ENCODE measurements at regions not wholly inside any gene's neighbourhood (a gene's known extent, or its start where the extent isn't known, plus 50 kb on each side); places are given as distances from the start of the nearest gene placed in this dataset.

DNA sequence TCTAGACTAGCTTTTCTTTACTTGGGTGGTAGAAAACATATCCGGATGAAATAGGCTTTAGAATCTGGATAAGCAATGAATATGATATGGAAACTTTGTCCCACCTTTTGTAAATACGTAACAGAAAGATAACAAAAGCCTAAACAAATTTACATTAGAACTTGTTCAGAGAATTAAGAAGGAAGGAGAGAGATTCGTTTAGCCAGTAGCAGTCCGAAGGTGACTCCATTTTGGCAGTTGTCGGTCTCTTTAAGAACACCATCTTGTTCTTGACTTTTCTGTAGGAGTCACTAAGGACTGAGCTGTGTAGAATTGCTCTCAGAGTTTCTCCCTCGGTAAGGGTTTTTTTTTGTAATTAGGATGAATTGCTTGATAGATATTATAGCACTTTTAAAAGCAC is 475.1 kb downstream of the PCNX1 start:
- Mint-ChIP-seq H3K27ac (no peak overlapping the region), H3K4me1 (ENCODE audit: low read depth) (peaks cover 29% of the 10 kb centered on the region), H3K36me3 (ENCODE audit: low read depth) (peaks cover 18% of the 10 kb centered on the region), H3K4me3 (no peak overlapping the region), H3K27me3 (ENCODE audit: low read depth) (no peaks in the 10 kb centered on the region), H3K9me3 (peaks cover 10% of the 10 kb centered on the region)
- CTCF ChIA-PET: no interaction called here
- intact Hi-C loops (cut with micrococcal nuclease): no loop called here
- no peak for DNase-seq

DNA sequence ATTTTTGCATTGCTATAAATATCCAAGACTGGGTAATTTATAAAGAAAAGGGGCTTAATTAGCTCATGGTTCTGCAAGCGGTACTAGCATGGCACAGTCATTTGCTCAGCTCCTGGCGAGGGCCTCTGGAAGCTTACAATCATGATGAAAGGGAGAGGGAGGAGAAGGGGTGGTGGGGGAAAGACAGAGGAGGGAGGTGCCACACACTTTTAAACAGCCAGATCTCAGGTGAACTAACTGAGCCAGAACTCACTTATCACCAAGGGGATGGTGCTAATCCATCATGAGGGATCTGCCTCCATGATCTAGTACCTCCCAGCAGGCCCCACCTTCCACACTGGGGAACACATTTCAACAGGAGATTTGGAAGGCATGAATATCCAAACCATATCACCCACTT is 476.3 kb downstream of the PCNX1 start:
- DNase-seq: no peak
- no peak overlapping the region for H3K4me3 Mint-ChIP-seq
- no peaks in the 10 kb centered on the region for H3K27me3 Mint-ChIP-seq (ENCODE audit: low read depth)
- CTCF ChIA-PET: interaction anchor here (0.6 kb wide), 1 partner anchor 10 kb away, joined by 4 read pairs; no protein-coding TSS in a partner anchor
- H3K9me3 Mint-ChIP-seq: peaks cover 2% of the 10 kb centered on the region
- peaks cover 8% of the 10 kb centered on the region for H3K36me3 Mint-ChIP-seq (ENCODE audit: low read depth)
- no peak overlapping the region for H3K27ac Mint-ChIP-seq
- H3K4me1 Mint-ChIP-seq (ENCODE audit: low read depth): peaks cover 27% of the 10 kb centered on the region
- intact Hi-C loops (cut with micrococcal nuclease): no loop called here

DNA sequence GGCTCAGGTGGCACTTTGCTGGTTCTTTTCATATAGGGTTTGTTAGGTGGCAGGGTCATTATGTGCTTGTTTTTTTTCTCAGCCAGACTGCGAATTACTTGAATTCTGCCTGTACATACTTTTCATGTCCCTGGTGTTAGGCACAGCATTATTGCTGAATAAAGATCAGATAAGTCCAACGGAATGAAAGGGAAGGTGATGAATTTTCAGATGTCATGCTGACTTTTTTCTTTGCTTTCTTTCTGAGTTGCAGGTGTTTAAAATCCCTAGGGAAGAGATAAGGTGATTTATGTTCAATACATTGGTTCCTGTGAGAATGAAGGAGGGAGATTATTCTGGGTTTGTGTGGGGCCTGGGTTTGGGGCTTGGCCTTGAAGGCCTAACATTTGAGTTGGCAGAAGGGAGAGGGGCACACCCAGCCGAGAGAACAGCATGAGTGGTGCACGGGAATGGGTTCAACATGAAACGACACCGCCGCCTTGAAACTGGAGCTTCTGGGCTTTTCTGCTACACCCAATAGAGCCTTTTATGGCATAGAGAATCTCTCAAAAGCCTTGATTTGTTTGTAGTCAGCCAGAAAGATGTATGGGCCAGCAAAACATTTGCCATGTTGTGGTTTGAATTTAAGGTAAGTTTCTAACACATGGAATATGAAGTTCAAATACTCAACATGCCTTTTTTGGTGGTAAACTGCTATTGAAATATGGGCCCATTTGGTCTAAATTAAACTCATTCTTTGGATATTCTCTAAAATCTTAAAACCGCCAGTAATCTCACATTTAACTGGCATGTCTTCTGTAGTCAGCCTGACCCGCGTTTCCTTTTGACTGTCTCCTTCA is 477.0 kb downstream of the PCNX1 start:
- intact Hi-C loops (cut with micrococcal nuclease): no loop called here
- no peak overlapping the region for H3K27ac Mint-ChIP-seq
- CTCF ChIA-PET: interaction anchor here (0.6 kb wide), 1 partner anchor 10 kb away, joined by 4 read pairs; no protein-coding TSS in a partner anchor
- peaks cover 24% of the 10 kb centered on the region for H3K4me1 Mint-ChIP-seq (ENCODE audit: low read depth)
- H3K27me3 Mint-ChIP-seq (ENCODE audit: low read depth): no peaks in the 10 kb centered on the region
- H3K36me3 Mint-ChIP-seq (ENCODE audit: low read depth): peaks cover 5% of the 10 kb centered on the region
- H3K4me3 Mint-ChIP-seq: no peak overlapping the region
- H3K9me3 Mint-ChIP-seq: peaks cover 2% of the 10 kb centered on the region
- no peak for DNase-seq

DNA sequence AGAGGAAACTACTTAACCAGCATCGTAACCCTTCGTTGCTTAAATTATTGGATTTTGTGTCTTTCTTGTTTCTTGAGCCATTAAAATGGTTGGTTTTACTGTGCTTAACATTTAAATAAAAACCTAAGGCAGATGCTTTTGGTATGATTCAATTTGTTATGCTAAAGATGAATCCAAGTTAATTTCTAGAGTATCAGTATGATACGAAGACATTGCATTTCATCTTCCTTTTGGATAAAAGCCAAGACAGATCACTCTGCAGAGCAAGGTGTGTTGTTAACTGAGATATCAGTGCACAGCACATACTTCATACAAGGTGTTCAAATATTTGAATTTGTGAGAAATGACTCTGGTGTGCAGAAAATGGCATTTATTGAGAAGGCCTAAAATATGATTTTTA is 480.5 kb downstream of the PCNX1 start:
- Mint-ChIP-seq H3K36me3 (ENCODE audit: low read depth) (peaks cover 8% of the 10 kb centered on the region), H3K27ac (no peak overlapping the region), H3K9me3 (no peaks in the 10 kb centered on the region), H3K4me1 (ENCODE audit: low read depth) (peaks cover 16% of the 10 kb centered on the region), H3K4me3 (no peak overlapping the region), H3K27me3 (ENCODE audit: low read depth) (no peaks in the 10 kb centered on the region)
- intact Hi-C loops (cut with micrococcal nuclease): no loop called here
- DNase-seq: no peak
- CTCF ChIA-PET: interaction anchor here (1.4 kb wide), 1 partner anchor 16 kb away, joined by 4 read pairs; no protein-coding TSS in a partner anchor

DNA sequence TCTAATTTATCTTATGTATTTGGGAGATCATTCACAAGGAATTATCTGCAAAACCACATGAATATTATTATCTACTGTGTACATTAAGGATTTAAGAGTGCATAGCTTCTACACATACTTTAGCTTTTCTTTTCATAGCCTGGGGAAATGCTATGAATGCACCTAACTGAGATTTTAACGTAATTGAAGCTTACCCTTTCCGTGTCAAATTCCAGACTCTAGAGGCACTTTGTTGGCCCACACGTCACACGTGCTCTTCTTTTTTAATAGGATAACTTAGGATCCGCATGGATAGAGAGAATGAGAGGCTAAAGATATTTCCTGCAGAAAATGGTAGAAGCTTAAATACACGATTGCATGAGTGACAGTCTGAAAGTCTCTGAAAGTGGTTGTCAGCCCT is 481.1 kb downstream of the PCNX1 start:
- DNase-seq: no peak
- Mint-ChIP-seq H3K27me3 (ENCODE audit: low read depth) (no peaks in the 10 kb centered on the region), H3K36me3 (ENCODE audit: low read depth) (peaks cover 8% of the 10 kb centered on the region), H3K4me1 (ENCODE audit: low read depth) (peaks cover 16% of the 10 kb centered on the region), H3K27ac (no peak overlapping the region), H3K9me3 (no peaks in the 10 kb centered on the region), H3K4me3 (no peak overlapping the region)
- CTCF ChIA-PET: interaction anchor here (0.6 to 1.4 kb wide), 2 partner anchors 16 to 33 kb away, joined by 3 to 4 read pairs; no protein-coding TSS in a partner anchor
- intact Hi-C loops (cut with micrococcal nuclease): no loop called here

DNA sequence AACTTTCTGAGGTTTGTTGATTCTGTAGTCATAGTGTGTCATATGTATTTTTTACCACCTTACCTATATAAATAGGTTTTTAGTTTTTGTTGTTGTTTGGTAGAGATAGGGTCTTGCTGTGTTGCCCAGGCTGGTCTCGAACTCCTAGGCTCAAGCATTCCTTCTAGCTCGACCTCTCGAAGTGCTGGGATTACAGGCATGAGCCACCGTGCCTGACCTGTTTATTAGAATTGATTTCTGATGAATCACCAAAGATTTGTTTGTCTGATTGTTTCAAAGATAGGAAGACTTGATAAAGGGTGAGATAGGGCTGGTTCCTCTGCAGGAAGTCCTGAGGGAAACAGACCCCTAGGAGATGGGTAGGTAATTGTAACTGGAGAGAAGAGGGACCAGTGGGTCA is 481.6 kb downstream of the PCNX1 start:
- no peaks in the 10 kb centered on the region for H3K27me3 Mint-ChIP-seq (ENCODE audit: low read depth)
- intact Hi-C loops (cut with micrococcal nuclease): no loop called here
- H3K4me3 Mint-ChIP-seq: no peak overlapping the region
- H3K9me3 Mint-ChIP-seq: no peaks in the 10 kb centered on the region
- CTCF ChIA-PET: interaction anchor here (0.6 to 1.4 kb wide), 2 partner anchors 15 to 32 kb away, joined by 3 to 4 read pairs; no protein-coding TSS in a partner anchor
- H3K36me3 Mint-ChIP-seq (ENCODE audit: low read depth): peaks cover 8% of the 10 kb centered on the region
- no peak for DNase-seq
- H3K27ac Mint-ChIP-seq: no peak overlapping the region
- H3K4me1 Mint-ChIP-seq (ENCODE audit: low read depth): peaks cover 16% of the 10 kb centered on the region

DNA sequence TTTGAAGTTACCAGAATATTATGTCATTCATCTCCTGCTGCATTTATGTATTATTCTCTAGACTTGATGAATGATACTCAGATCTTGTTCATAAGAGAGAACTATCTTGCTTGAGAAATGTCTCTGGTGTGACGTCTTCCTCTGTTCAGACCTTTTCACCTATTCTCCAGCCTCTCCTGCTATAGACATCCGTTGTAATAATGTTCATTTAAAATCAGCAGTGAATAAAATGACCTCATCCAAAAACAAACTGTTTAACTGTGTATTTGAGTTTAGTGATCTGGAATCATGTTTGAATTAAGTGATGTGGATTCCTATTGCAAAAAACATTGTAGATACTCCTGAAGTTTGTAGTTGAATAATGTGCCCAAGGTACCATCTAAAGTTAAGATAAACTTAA is 487.1 kb downstream of the PCNX1 start:
- Mint-ChIP-seq H3K27me3 (ENCODE audit: low read depth) (no peaks in the 10 kb centered on the region), H3K36me3 (ENCODE audit: low read depth) (peaks cover 2% of the 10 kb centered on the region), H3K4me1 (ENCODE audit: low read depth) (peaks cover 22% of the 10 kb centered on the region), H3K9me3 (no peaks in the 10 kb centered on the region), H3K27ac (no peak overlapping the region), H3K4me3 (no peak overlapping the region)
- intact Hi-C loops (cut with micrococcal nuclease): no loop called here
- CTCF ChIA-PET: interaction anchor here (1.6 kb wide), 1 partner anchor 9 kb away, joined by 3 read pairs; no protein-coding TSS in a partner anchor
- no peak for DNase-seq

DNA sequence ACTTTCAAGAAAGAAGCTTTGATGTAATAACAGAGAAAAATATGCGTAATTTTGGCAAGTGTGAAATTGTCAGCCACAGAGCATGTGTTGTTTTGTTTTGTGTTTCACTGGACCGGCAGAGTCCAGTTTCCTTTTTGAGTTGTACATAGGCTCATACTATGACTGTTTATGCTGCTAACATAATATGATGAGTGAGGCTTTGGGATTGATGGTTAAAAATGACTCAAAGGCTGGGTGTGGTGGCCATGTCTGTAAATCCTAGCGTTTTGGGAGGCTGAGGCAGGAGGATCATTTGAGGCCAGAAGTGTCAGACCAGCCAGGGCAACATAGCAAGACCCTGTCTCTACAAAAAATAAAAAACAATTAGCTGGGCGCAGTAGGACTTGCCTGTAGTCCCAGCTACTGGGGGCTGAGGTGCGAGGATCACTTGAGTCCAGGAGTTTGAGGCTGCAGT is 487.9 kb downstream of the PCNX1 start:
- no peaks in the 10 kb centered on the region for H3K27me3 Mint-ChIP-seq (ENCODE audit: low read depth)
- H3K4me1 Mint-ChIP-seq (ENCODE audit: low read depth): peaks cover 28% of the 10 kb centered on the region
- intact Hi-C loops (cut with micrococcal nuclease): loop anchor here (1.0 kb wide), 1 partner anchor 160 kb away; no protein-coding TSS in a partner anchor
- no peak overlapping the region for H3K4me3 Mint-ChIP-seq
- H3K27ac Mint-ChIP-seq: peak overlapping the region; percentile 28
- no peaks in the 10 kb centered on the region for H3K36me3 Mint-ChIP-seq (ENCODE audit: low read depth)
- peak; percentile 9 for DNase-seq
- CTCF ChIA-PET: interaction anchor here (1.6 kb wide), 1 partner anchor 8 kb away, joined by 3 read pairs; no protein-coding TSS in a partner anchor
- H3K9me3 Mint-ChIP-seq: no peaks in the 10 kb centered on the region

DNA sequence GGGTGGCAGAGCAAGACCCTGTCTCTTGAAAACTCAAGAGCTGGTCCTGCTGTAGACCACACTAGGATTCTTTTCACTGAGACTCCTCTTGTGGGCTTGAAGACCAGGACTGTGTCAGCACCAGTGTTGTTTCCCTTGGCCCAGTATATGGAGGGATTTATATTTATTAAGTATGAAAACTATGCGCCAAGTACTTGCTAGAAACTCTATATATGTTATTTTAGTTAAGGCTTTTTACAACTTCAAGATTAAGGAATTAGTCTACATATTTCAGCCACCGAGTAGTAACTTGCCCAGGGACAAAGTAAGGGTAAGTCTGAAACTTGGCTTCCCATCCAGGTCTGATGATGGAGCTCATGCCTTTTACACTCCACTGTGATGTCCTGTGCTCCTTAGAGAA is 488.4 kb downstream of the PCNX1 start:
- H3K36me3 Mint-ChIP-seq (ENCODE audit: low read depth): no peaks in the 10 kb centered on the region
- no peaks in the 10 kb centered on the region for H3K9me3 Mint-ChIP-seq
- H3K27me3 Mint-ChIP-seq (ENCODE audit: low read depth): no peaks in the 10 kb centered on the region
- no peak overlapping the region for H3K4me3 Mint-ChIP-seq
- peaks cover 31% of the 10 kb centered on the region for H3K4me1 Mint-ChIP-seq (ENCODE audit: low read depth)
- DNase-seq: no peak
- intact Hi-C loops (cut with micrococcal nuclease): loop anchor here (1.0 kb wide), 1 partner anchor 160 kb away; no protein-coding TSS in a partner anchor
- no peak overlapping the region for H3K27ac Mint-ChIP-seq
- CTCF ChIA-PET: no interaction called here

DNA sequence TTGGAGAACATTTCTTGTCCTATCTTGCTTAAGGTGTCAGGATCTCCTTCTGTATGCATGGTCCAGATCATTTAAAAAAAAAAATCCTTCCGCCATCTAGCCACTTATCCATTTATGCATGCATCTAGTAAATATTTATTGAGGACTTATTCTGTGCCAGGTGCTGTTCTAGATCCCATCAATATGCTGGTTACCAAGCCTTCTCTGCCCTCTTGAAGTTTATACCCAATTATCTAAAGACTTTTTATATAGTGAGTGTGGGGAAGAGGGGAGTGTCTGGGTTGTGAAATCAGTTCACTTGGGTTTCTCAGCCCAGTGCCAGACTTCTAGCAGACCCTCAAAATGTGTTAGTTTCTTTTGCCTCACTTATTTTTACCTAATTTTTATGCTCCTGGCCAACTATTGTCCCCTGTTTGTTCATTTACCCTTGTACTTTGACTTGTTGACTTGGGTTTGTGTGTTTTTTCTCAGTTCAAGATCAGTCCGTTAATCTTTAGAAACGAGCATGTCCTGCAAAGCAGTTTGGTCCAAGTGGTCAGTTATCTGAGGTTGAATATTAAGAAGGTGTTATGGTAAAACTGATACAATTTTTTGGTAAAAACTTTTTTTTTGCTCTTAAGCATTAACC is 488.9 kb downstream of the PCNX1 start:
- DNase-seq: no peak
- H3K4me3 Mint-ChIP-seq: no peak overlapping the region
- H3K9me3 Mint-ChIP-seq: no peaks in the 10 kb centered on the region
- H3K36me3 Mint-ChIP-seq (ENCODE audit: low read depth): no peaks in the 10 kb centered on the region
- no peak overlapping the region for H3K27ac Mint-ChIP-seq
- intact Hi-C loops (cut with micrococcal nuclease): no loop called here
- peaks cover 35% of the 10 kb centered on the region for H3K4me1 Mint-ChIP-seq (ENCODE audit: low read depth)
- no peaks in the 10 kb centered on the region for H3K27me3 Mint-ChIP-seq (ENCODE audit: low read depth)
- CTCF ChIA-PET: no interaction called here

DNA sequence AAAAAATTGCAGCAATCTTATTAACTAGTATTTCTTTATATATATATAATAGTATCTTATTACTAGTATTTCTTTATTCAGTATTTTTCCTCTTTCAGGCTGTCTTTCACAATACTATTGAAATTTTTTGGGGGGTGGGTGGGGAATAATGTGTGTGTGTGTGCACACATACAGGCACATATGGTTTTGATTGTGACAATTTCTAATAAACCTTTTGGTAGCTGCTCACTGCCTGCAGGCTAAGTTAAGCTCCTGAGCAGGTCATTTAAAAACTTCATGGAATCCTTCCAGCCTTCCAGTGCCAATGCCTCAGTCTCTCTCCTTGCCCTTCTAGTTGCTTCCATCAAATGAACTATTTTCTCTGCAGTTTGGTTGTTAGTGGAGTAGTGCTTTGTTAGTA is 490.1 kb downstream of the PCNX1 start:
- Mint-ChIP-seq H3K27ac (no peak overlapping the region), H3K4me1 (ENCODE audit: low read depth) (peaks cover 35% of the 10 kb centered on the region), H3K36me3 (ENCODE audit: low read depth) (no peaks in the 10 kb centered on the region), H3K9me3 (no peaks in the 10 kb centered on the region), H3K4me3 (no peak overlapping the region), H3K27me3 (ENCODE audit: low read depth) (no peaks in the 10 kb centered on the region)
- intact Hi-C loops (cut with micrococcal nuclease): no loop called here
- CTCF ChIA-PET: no interaction called here
- no peak for DNase-seq

DNA sequence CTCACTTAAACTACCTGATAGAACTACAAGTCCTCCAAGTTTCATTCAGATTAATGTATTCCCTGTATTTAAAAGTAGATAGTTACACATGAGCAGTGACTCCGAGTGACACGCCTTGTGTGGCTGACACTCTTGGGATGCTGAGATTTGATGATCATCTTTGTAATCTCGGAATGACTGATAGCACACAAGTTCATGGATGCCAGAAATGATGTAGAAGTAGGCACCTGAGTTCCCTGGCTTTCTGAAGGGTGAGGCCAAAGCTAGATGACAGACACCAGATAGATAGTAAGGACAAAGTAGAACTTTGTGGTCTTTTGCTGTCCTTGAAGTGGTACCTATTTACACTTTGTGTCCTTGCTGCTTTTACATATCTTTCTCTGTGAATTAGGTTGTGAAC is 491.2 kb downstream of the PCNX1 start:
- DNase-seq: peak; percentile 25
- Mint-ChIP-seq H3K9me3 (no peaks in the 10 kb centered on the region), H3K27me3 (ENCODE audit: low read depth) (no peaks in the 10 kb centered on the region), H3K4me3 (no peak overlapping the region), H3K27ac (peak overlapping the region; percentile 20), H3K36me3 (ENCODE audit: low read depth) (no peaks in the 10 kb centered on the region), H3K4me1 (ENCODE audit: low read depth) (peaks cover 35% of the 10 kb centered on the region)
- intact Hi-C loops (cut with micrococcal nuclease): loop anchor here (2.0 kb wide), 1 partner anchor 78 kb away; the partner anchor contains the start of gene SIPA1L1
- CTCF ChIA-PET: interaction anchor here (1.0 kb wide), 1 partner anchor 8 kb away, joined by 3 read pairs; no protein-coding TSS in a partner anchor
